Skeletal muscle tissue (tissue), 3 donors: ENCODE measurements at regions not wholly inside any gene's neighbourhood (a gene's known extent, or its start where the extent isn't known, plus 50 kb on each side); places are given as distances from the start of the nearest gene placed in this dataset.
"Not testable (repeated sequence)": the region's sequence is repeated elsewhere in the genome, so short reads cannot be mapped to it uniquely, and the experiment has no call there.

ENCODE experiments used
- H3K27ac ChIP-seq: one replicate; pipeline ENCODE4 v1.7.0; 2013; ENCODE audit warnings: mild to moderate bottlenecking, low read depth, low read length, inconsistent platforms
- H3K27me3 ChIP-seq, 3 donors: one replicate each; pipeline ENCODE4 v1.7.0; 2013; ENCODE audit warnings: low read length in 3 of 3; ENCODE audit not compliant: control insufficient read depth in 3 of 3, insufficient read depth in 3 of 3
- H3K36me3 ChIP-seq, 3 donors: one replicate each; pipeline ENCODE4 v1.7.0; 2013; ENCODE audit warnings: low read length in 3 of 3; ENCODE audit not compliant: control insufficient read depth in 3 of 3, insufficient read depth in 3 of 3
- H3K4me1 ChIP-seq, 3 donors: one replicate each; pipeline ENCODE4 v1.7.0; 2013; ENCODE audit warnings: low read length in 3 of 3, mild to moderate bottlenecking in 3 of 3; ENCODE audit not compliant: control insufficient read depth in 3 of 3, insufficient read depth in 3 of 3
- H3K4me3 ChIP-seq, 3 donors: one replicate each; pipeline ENCODE4 v1.7.0; 2013; ENCODE audit warnings: low read length in 3 of 3
- H3K9ac ChIP-seq, 3 donors: one replicate each; pipeline ENCODE4 v1.7.0; 2013; ENCODE audit warnings: low read length in 3 of 3, mild to moderate bottlenecking in 3 of 3, moderate library complexity in 2 of 3, low read depth in 1 of 3
- H3K9me3 ChIP-seq, 3 donors: one replicate each; pipeline ENCODE4 v1.7.0; 2013; ENCODE audit warnings: low read length in 3 of 3; ENCODE audit not compliant: control insufficient read depth in 3 of 3
- donor health status: Osteomylitis.

- H3K27ac ChIP-seq = no peak overlapping the region
- no peaks in the 10 kb centered on the region for H3K9me3 ChIP-seq
- H3K27me3 ChIP-seq = no peaks in the 10 kb centered on the region
Measured at GRCh38 chr5:119745976-119746375, 116.6 kb downstream of the FAM170A start.

DNA sequence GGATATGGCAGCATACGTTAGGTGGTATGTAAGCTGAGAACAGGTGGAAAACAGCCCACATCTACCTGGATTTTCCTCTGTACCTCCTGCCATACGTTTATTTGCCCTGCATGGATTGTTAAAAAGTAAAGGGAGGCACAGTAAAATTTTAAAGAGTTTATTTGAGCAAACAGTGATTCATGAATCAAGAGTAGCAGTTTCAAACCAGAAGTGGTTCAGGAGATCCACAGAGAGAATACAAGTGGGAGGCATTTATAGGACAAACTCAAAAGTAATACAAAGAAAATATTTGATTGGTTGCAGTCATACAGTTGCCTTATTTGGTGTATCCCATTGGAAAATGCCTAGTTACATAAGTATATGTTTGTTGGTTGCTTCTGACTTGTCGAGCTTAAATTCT, 117.6 kb downstream of the FAM170A start:
- Histone ChIP-seq H3K27ac (no peak overlapping the region), H3K4me3 (no peak overlapping the region), H3K27me3 (no peaks in the 10 kb centered on the region), H3K36me3 (no peaks in the 10 kb centered on the region), H3K9me3 (no peaks in the 10 kb centered on the region), H3K9ac (no peak overlapping the region), H3K4me1 (no peaks in the 10 kb centered on the region)

More at GRCh38 chr5:119745976-119746375, 116.6 kb downstream of the FAM170A start:
- no peaks in the 10 kb centered on the region for H3K4me1 ChIP-seq
- no peak overlapping the region for H3K4me3 ChIP-seq
- H3K9ac ChIP-seq = no peak overlapping the region
- no peaks in the 10 kb centered on the region for H3K36me3 ChIP-seq

GRCh38 chr5:119750887-119751733, 121.8 kb downstream of the FAM170A start:
- Histone ChIP-seq H3K27ac (no peak overlapping the region), H3K4me3 (no peak overlapping the region), H3K27me3 (no peaks in the 10 kb centered on the region), H3K36me3 (no peaks in the 10 kb centered on the region), H3K9ac (no peak overlapping the region), H3K9me3 (no peaks in the 10 kb centered on the region), H3K4me1 (no peaks in the 10 kb centered on the region)

DNA sequence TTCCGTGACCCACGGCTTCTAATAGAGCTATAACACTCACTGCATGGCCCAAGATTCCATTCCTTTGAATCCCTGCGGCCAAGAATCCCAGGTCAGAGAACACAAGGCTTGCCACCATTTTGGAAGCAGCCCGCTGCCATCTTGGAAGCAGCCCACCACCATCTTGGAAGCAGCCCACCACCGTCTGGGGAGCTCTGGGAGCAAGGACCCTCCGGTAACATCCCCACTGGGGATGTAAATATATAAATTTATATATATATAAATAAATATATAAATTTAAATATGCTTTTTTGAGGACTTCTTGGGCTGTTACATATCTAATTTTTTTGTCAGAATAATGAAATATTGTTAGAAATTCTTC, 122.4 kb downstream of the FAM170A start:
- Histone ChIP-seq H3K9ac (no peak overlapping the region), H3K9me3 (no peaks in the 10 kb centered on the region), H3K4me1 (no peaks in the 10 kb centered on the region), H3K27ac (no peak overlapping the region), H3K27me3 (no peaks in the 10 kb centered on the region), H3K36me3 (no peaks in the 10 kb centered on the region), H3K4me3 (no peak overlapping the region)

- H3K36me3 ChIP-seq = no peaks in the 10 kb centered on the region
- H3K9me3 ChIP-seq = no peaks in the 10 kb centered on the region
- H3K9ac ChIP-seq = no peak overlapping the region
- no peak overlapping the region for H3K27ac ChIP-seq
- H3K27me3 ChIP-seq = no peaks in the 10 kb centered on the region
- no peak overlapping the region for H3K4me3 ChIP-seq
- no peaks in the 10 kb centered on the region for H3K4me1 ChIP-seq
Measured at GRCh38 chr5:119752921-119753886, 123.8 kb downstream of the FAM170A start.

- not testable (repeated sequence) for H3K27ac ChIP-seq, H3K9me3 ChIP-seq, H3K4me1 ChIP-seq, H3K4me3 ChIP-seq, H3K36me3 ChIP-seq, H3K9ac ChIP-seq, H3K27me3 ChIP-seq
Measured at GRCh38 chr5:119754825-119755224, 125.5 kb downstream of the FAM170A start.

- Histone ChIP-seq H3K4me3 (no peak overlapping the region), H3K4me1 (no peaks in the 10 kb centered on the region), H3K9me3 (no peaks in the 10 kb centered on the region), H3K27ac (no peak overlapping the region), H3K9ac (no peak overlapping the region), H3K36me3 (no peaks in the 10 kb centered on the region), H3K27me3 (no peaks in the 10 kb centered on the region)
Measured at GRCh38 chr5:119757276-119757675, 127.9 kb downstream of the FAM170A start.

- not testable (repeated sequence) for H3K36me3 ChIP-seq, H3K9me3 ChIP-seq, H3K27ac ChIP-seq, H3K27me3 ChIP-seq, H3K9ac ChIP-seq, H3K4me1 ChIP-seq, H3K4me3 ChIP-seq
Measured at GRCh38 chr5:119769695-119770693, 140.6 kb downstream of the FAM170A start.

- H3K4me3 ChIP-seq, H3K27me3 ChIP-seq, H3K36me3 ChIP-seq, H3K9ac ChIP-seq, H3K27ac ChIP-seq, H3K4me1 ChIP-seq, H3K9me3 ChIP-seq: not testable (repeated sequence)
Measured at GRCh38 chr5:119780145-119780544, 150.8 kb downstream of the FAM170A start.
